ENCODE measurements at regions not wholly inside any gene's neighbourhood (a gene's known extent, or its start where the extent isn't known, plus 50 kb on each side); places are given as distances from the start of the nearest gene placed in this dataset.

DNA sequence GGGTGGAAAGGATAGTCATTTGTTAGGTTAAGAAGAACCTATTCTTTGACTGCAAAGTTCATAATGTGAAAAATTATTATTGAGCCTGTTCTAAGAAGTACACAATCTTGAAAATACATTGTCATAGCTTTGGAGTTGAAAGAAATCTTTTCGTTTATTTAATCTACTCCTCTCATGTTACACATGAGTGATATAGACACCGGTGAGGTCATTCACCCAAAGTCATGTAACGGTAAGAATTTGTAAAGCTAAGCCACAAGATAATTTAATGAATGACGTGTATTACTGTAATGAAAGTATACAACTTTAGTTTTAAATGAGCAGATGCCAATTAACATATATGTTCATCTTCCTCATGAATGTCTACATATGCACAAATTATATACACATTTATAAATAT is 284.1 kb upstream of the PDE4D start:
- TF ChIP-seq, protein P1, sequence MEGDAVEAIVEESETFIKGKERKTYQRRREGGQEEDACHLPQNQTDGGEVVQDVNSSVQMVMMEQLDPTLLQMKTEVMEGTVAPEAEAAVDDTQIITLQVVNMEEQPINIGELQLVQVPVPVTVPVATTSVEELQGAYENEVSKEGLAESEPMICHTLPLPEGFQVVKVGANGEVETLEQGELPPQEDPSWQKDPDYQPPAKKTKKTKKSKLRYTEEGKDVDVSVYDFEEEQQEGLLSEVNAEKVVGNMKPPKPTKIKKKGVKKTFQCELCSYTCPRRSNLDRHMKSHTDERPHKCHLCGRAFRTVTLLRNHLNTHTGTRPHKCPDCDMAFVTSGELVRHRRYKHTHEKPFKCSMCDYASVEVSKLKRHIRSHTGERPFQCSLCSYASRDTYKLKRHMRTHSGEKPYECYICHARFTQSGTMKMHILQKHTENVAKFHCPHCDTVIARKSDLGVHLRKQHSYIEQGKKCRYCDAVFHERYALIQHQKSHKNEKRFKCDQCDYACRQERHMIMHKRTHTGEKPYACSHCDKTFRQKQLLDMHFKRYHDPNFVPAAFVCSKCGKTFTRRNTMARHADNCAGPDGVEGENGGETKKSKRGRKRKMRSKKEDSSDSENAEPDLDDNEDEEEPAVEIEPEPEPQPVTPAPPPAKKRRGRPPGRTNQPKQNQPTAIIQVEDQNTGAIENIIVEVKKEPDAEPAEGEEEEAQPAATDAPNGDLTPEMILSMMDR (IDR thresholded peaks at IDR 0.05; ENCODE audit: low read depth, low read length, missing input control), result no peak
- no peak for TF ChIP-seq GABPA (IDR thresholded peaks at IDR 0.05 in 1 of 2, conservative IDR thresholded peaks at IDR 0.05 in 1 of 2)
- TF ChIP-seq HNF4A (conservative IDR thresholded peaks at IDR 0.05), result no peak
- no peak for TF ChIP-seq RAD21 (IDR thresholded peaks at IDR 0.05)
- TF ChIP-seq, protein P2, sequence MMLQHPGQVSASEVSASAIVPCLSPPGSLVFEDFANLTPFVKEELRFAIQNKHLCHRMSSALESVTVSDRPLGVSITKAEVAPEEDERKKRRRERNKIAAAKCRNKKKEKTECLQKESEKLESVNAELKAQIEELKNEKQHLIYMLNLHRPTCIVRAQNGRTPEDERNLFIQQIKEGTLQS (IDR thresholded peaks at IDR 0.05), result no peak
- no peak for TF ChIP-seq TAF1 (conservative IDR thresholded peaks at IDR 0.05)
- TF ChIP-seq FOXA1 (IDR thresholded peaks at IDR 0.05), result no peak
- TF ChIP-seq SP1 (IDR thresholded peaks at IDR 0.05), result no peak
- TF ChIP-seq, protein P3, sequence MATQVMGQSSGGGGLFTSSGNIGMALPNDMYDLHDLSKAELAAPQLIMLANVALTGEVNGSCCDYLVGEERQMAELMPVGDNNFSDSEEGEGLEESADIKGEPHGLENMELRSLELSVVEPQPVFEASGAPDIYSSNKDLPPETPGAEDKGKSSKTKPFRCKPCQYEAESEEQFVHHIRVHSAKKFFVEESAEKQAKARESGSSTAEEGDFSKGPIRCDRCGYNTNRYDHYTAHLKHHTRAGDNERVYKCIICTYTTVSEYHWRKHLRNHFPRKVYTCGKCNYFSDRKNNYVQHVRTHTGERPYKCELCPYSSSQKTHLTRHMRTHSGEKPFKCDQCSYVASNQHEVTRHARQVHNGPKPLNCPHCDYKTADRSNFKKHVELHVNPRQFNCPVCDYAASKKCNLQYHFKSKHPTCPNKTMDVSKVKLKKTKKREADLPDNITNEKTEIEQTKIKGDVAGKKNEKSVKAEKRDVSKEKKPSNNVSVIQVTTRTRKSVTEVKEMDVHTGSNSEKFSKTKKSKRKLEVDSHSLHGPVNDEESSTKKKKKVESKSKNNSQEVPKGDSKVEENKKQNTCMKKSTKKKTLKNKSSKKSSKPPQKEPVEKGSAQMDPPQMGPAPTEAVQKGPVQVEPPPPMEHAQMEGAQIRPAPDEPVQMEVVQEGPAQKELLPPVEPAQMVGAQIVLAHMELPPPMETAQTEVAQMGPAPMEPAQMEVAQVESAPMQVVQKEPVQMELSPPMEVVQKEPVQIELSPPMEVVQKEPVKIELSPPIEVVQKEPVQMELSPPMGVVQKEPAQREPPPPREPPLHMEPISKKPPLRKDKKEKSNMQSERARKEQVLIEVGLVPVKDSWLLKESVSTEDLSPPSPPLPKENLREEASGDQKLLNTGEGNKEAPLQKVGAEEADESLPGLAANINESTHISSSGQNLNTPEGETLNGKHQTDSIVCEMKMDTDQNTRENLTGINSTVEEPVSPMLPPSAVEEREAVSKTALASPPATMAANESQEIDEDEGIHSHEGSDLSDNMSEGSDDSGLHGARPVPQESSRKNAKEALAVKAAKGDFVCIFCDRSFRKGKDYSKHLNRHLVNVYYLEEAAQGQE (IDR thresholded peaks at IDR 0.05), result no peak
- TF ChIP-seq NR2F2 (IDR thresholded peaks at IDR 0.05), result no peak
- TF ChIP-seq RXRA (IDR thresholded peaks at IDR 0.05), result no peak
- no peak for TF ChIP-seq YY1 (IDR thresholded peaks at IDR 0.05)
- TF ChIP-seq, protein P4, sequence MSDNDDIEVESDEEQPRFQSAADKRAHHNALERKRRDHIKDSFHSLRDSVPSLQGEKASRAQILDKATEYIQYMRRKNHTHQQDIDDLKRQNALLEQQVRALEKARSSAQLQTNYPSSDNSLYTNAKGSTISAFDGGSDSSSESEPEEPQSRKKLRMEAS (IDR thresholded peaks at IDR 0.05), result no peak
- no peak for TF ChIP-seq JUND (IDR thresholded peaks at IDR 0.05)
- no peak for DNase-seq (ENCODE audit: low spot score)
- Histone ChIP-seq H3K27ac (ENCODE audit: low read depth in 1 of 2, low read length in 2 of 2) (no peak overlapping the region), H3K9me3 (ENCODE audit: control insufficient read depth in 4 of 4, low read length in 3 of 4) (peaks cover 0 to 2% (median 0%) of the 10 kb centered on the region in 4 donors), H3K9ac (ENCODE audit: low read depth in 1 of 2, low read length in 2 of 2) (no peak overlapping the region), H3K27me3 (ENCODE audit: control insufficient read depth in 4 of 4, insufficient read depth in 4 of 4, low read length in 3 of 4) (no peaks in the 10 kb centered on the region), H3K4me3 (ENCODE audit: low read depth in 1 of 3, low read length in 3 of 3) (no peak overlapping the region), H3K36me3 (ENCODE audit: control insufficient read depth in 4 of 4, insufficient read depth in 3 of 4, low read depth in 1 of 4, low read length in 3 of 4) (no peaks in the 10 kb centered on the region), H3K4me1 (ENCODE audit: control insufficient read depth in 4 of 4, insufficient read depth in 4 of 4, low read length in 3 of 4) (no peaks in the 10 kb centered on the region)
- 70% methylated on average over 4 of the region's 4 CpGs for WGBS

DNA sequence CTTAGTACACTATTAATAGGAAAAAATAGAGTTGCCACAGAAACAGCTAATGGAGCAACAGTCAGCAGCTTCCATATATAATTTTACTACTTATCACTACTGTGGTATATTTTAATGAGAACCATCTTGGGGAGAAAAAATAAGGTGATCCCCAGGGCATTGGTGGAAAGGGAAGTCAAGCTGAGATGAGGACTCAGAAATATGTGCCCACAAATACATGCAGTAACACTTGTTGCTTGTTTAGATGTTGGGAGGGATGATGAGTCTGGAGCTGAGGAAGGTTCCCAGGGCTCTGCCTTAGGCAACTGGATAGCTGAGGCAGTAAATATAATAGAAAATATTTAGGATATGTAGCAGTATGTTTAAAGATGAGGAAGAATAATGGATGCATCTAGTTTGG is 280.1 kb upstream of the PDE4D start:
- Histone ChIP-seq H3K27ac (ENCODE audit: low read depth in 1 of 2, low read length in 2 of 2) (no peak overlapping the region), H3K4me3 (ENCODE audit: low read depth in 1 of 3, low read length in 3 of 3) (no peak overlapping the region), H3K36me3 (ENCODE audit: control insufficient read depth in 4 of 4, insufficient read depth in 3 of 4, low read depth in 1 of 4, low read length in 3 of 4) (no peaks in the 10 kb centered on the region), H3K9me3 (ENCODE audit: control insufficient read depth in 4 of 4, low read length in 3 of 4) (peaks cover 0 to 2% (median 0%) of the 10 kb centered on the region in 4 donors), H3K4me1 (ENCODE audit: control insufficient read depth in 4 of 4, insufficient read depth in 4 of 4, low read length in 3 of 4) (no peaks in the 10 kb centered on the region), H3K27me3 (ENCODE audit: control insufficient read depth in 4 of 4, insufficient read depth in 4 of 4, low read length in 3 of 4) (no peaks in the 10 kb centered on the region), H3K9ac (ENCODE audit: low read depth in 1 of 2, low read length in 2 of 2) (no peak overlapping the region)
- DNase-seq (ENCODE audit: low spot score), result no peak
- no peak for TF ChIP-seq RXRA (IDR thresholded peaks at IDR 0.05)
- TF ChIP-seq, protein P2 (IDR thresholded peaks at IDR 0.05), result no peak
- TF ChIP-seq NR2F2 (IDR thresholded peaks at IDR 0.05), result no peak
- no peak for TF ChIP-seq JUND (IDR thresholded peaks at IDR 0.05)
- TF ChIP-seq EGR1 (IDR thresholded peaks at IDR 0.05; ENCODE audit: low read depth in 2 of 2), result no peak
- TF ChIP-seq, protein P3 (IDR thresholded peaks at IDR 0.05), result no peak
- TF ChIP-seq, protein P4 (IDR thresholded peaks at IDR 0.05), result no peak
- no peak for TF ChIP-seq HNF4G (IDR thresholded peaks at IDR 0.05)

All from liver (tissue), 8 donors.